ENCODE measurements at regions not wholly inside any gene's neighbourhood (a gene's known extent, or its start where the extent isn't known, plus 50 kb on each side); places are given as distances from the start of the nearest gene placed in this dataset.

- DNase-seq (ENCODE audit: low spot score in 2 of 2), result no peak
- H3K4me1 ChIP-seq, result peaks cover 7% of the 10 kb centered on the region
- in situ Hi-C loops (cut with MboI; ENCODE audit: low sequenced_read_pairs), result no loop called here
- H3K9me3 ChIP-seq, result no peaks in the 10 kb centered on the region
- H3K27me3 ChIP-seq (ENCODE audit: low read depth), result no peaks in the 10 kb centered on the region
- H3K4me3 ChIP-seq, result no peak overlapping the region
- H3K36me3 ChIP-seq (replicated peaks), result no peaks in the 10 kb centered on the region
Measured at GRCh38 chr18:54736981-54737380, 91.3 kb upstream of the RAB27B start.

- Histone ChIP-seq H3K27me3 (ENCODE audit: low read depth) (no peaks in the 10 kb centered on the region), H3K4me3 (no peak overlapping the region), H3K36me3 (replicated peaks) (no peaks in the 10 kb centered on the region), H3K4me1 (peaks cover 12% of the 10 kb centered on the region), H3K9me3 (no peaks in the 10 kb centered on the region)
- no peak for DNase-seq (ENCODE audit: low spot score in 2 of 2)
- in situ Hi-C loops (cut with MboI; ENCODE audit: low sequenced_read_pairs), result no loop called here
Measured at GRCh38 chr18:54737986-54738385, 90.3 kb upstream of the RAB27B start.

DNA sequence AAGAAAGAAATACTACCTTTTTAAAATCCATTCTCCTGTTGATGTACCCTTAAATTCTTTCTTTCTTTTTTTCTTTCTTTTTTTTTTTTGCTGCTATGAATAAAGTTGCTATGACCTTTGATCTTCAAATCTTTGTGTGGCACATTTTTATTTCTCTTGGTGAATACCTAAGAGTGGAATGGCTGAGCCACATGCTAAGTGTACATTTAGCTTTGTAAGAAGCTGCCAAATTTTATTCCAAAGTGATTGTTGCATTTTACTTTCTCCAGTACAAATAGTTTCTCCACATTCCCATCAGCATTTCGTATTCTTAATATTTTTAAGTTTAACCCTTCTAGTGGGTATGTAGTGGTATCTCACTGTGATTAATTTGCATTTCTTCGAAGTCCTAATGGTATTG, 88.8 kb upstream of the RAB27B start:
- H3K27me3 ChIP-seq (ENCODE audit: low read depth), result no peaks in the 10 kb centered on the region
- no peak for DNase-seq (ENCODE audit: low spot score in 2 of 2)
- no peaks in the 10 kb centered on the region for H3K36me3 ChIP-seq (replicated peaks)
- no peak overlapping the region for H3K4me3 ChIP-seq
- in situ Hi-C loops (cut with MboI; ENCODE audit: low sequenced_read_pairs), result no loop called here
- H3K4me1 ChIP-seq, result peaks cover 12% of the 10 kb centered on the region
- no peaks in the 10 kb centered on the region for H3K9me3 ChIP-seq

DNA sequence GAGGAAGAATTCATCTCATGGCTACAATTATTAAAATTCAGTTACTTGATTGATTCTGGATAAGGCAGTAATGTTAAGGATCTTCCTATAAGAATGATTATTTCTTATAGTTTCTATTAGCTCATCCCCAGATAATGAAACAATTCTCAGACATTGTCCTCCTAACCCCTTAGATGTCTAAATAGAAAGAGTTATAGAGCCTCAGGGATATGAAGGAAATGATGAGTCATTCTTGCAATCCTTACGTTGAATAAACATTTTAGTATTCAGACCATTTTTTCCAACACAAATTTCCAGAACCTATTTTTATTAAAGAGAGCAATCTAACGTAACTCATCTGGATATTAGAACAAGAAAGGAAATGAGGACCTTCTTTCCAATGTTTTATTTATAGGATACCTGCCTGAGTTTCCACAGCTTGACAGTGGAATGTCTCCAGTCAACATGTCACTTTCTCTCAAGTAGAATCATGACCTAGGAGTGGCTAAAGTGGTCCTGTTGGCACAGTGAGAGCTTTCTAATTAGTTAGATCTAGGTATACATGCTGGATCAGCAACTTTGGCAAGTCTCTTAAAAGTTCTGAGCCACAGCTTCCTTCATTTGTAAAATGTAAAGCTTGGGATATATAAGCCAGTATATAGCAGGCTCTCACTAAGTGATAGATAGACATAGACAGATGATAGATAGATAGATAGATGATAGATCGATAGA, 88.0 kb upstream of the RAB27B start:
- Histone ChIP-seq H3K36me3 (replicated peaks) (no peaks in the 10 kb centered on the region), H3K27me3 (ENCODE audit: low read depth) (no peaks in the 10 kb centered on the region), H3K9me3 (no peaks in the 10 kb centered on the region), H3K4me3 (no peak overlapping the region), H3K4me1 (peaks cover 12% of the 10 kb centered on the region)
- DNase-seq (ENCODE audit: low spot score in 2 of 2), result no peak
- in situ Hi-C loops (cut with MboI; ENCODE audit: low sequenced_read_pairs), result no loop called here

GRCh38 chr18:54742120-54742519, 86.2 kb upstream of the RAB27B start:
- peaks cover 12% of the 10 kb centered on the region for H3K4me1 ChIP-seq
- H3K36me3 ChIP-seq (replicated peaks), result no peaks in the 10 kb centered on the region
- DNase-seq (ENCODE audit: low spot score in 2 of 2), result no peak
- H3K9me3 ChIP-seq, result no peaks in the 10 kb centered on the region
- H3K27me3 ChIP-seq (ENCODE audit: low read depth), result no peaks in the 10 kb centered on the region
- in situ Hi-C loops (cut with MboI; ENCODE audit: low sequenced_read_pairs), result no loop called here
- no peak overlapping the region for H3K4me3 ChIP-seq

DNA sequence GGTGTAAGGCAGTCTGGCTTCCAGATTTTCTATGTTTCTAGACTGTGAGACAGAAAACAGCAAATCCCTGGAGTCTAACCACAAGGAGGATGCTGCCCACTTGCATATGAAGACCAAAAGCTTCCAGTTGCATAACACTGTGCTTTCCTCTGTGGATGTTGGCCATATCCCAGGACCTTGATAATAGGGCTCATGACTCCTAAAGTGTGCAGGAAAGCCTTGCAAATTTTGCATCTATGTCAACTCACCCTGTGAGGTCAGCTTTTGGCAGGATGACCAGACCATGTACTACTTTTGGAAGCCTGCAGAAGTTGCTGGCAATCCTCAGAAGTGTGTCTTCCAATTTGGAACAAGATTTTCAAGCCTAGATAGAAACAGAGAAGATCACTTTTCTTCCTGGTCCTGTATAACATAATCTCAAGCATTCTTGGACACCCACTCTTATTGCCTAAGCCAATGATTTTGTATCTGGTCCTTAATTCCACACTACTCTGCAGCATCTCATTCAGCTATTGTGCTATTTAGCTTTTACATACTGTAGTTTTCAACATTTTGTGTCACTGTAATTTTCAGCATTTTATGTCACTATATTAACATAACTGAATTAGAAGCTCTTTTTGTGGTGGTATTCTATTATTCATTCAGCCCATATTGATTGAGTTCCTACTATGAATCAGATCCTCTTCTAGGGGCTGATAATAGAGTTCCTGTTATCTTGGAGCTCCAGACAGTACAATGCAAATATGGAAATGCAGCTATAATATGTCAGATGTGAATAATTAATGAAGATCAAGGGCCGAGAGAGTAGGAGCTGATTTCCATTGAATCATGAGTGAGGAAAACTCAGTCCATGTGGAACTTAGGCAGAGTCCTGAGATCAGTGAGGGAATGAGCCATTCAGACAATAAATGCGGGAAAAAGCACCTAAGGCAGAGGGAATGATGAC, 85.3 kb upstream of the RAB27B start:
- DNase-seq (ENCODE audit: low spot score in 2 of 2), result peak in 1 of 2 experiments; percentile 9
- H3K9me3 ChIP-seq, result no peaks in the 10 kb centered on the region
- no peaks in the 10 kb centered on the region for H3K27me3 ChIP-seq (ENCODE audit: low read depth)
- H3K4me1 ChIP-seq, result peaks cover 12% of the 10 kb centered on the region
- no peak overlapping the region for H3K4me3 ChIP-seq
- no peaks in the 10 kb centered on the region for H3K36me3 ChIP-seq (replicated peaks)
- in situ Hi-C loops (cut with MboI; ENCODE audit: low sequenced_read_pairs), result no loop called here

GRCh38 chr18:54743605-54743995, 84.7 kb upstream of the RAB27B start:
- in situ Hi-C loops (cut with MboI; ENCODE audit: low sequenced_read_pairs), result no loop called here

GRCh38 chr18:54749291-54749690, 79.0 kb upstream of the RAB27B start:
- no peaks in the 10 kb centered on the region for H3K9me3 ChIP-seq
- no peaks in the 10 kb centered on the region for H3K36me3 ChIP-seq (replicated peaks)
- H3K27me3 ChIP-seq (ENCODE audit: low read depth), result no peaks in the 10 kb centered on the region
- no peak for DNase-seq (ENCODE audit: low spot score in 2 of 2)
- no peak overlapping the region for H3K4me3 ChIP-seq
- in situ Hi-C loops (cut with MboI; ENCODE audit: low sequenced_read_pairs), result no loop called here
- H3K4me1 ChIP-seq, result no peaks in the 10 kb centered on the region

More at GRCh38 chr18:54743605-54743995, 84.7 kb upstream of the RAB27B start:
- DNase-seq (ENCODE audit: low spot score in 2 of 2), result no peak
- no peaks in the 10 kb centered on the region for H3K27me3 ChIP-seq (ENCODE audit: low read depth)
- no peak overlapping the region for H3K4me3 ChIP-seq
- no peaks in the 10 kb centered on the region for H3K36me3 ChIP-seq (replicated peaks)
- H3K4me1 ChIP-seq, result peaks cover 12% of the 10 kb centered on the region
- no peaks in the 10 kb centered on the region for H3K9me3 ChIP-seq

- in situ Hi-C loops (cut with MboI; ENCODE audit: low sequenced_read_pairs), result no loop called here
- Histone ChIP-seq H3K27me3 (ENCODE audit: low read depth) (no peaks in the 10 kb centered on the region), H3K4me3 (no peak overlapping the region), H3K36me3 (replicated peaks) (no peaks in the 10 kb centered on the region), H3K9me3 (no peaks in the 10 kb centered on the region), H3K4me1 (no peaks in the 10 kb centered on the region)
- DNase-seq (ENCODE audit: low spot score in 2 of 2), result no peak
Measured at GRCh38 chr18:54750350-54750749, 77.9 kb upstream of the RAB27B start.

DNA sequence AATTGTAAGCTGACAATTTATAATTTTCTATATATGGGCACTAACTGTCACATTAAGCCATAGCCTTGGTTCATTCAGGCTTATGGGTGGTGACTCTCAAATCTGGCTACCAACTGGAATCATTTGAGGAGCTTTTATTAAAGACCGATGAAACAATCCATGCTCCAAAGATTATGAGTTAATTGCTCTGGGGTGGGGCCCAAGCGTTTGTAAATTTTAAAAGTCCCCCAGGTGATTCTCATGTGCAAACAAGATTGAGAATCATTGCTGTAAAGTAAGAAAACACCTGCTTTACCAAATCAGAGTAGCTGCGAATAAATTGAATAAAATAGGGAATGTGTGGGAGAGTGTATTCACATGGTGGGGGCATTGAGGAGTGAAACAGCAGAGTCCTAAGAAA, 76.1 kb upstream of the RAB27B start:
- in situ Hi-C loops (cut with MboI; ENCODE audit: low sequenced_read_pairs), result no loop called here
- Histone ChIP-seq H3K9me3 (no peaks in the 10 kb centered on the region), H3K27me3 (ENCODE audit: low read depth) (no peaks in the 10 kb centered on the region), H3K4me1 (no peaks in the 10 kb centered on the region), H3K36me3 (replicated peaks) (no peaks in the 10 kb centered on the region), H3K4me3 (no peak overlapping the region)
- no peak for DNase-seq (ENCODE audit: low spot score in 2 of 2)

DNA sequence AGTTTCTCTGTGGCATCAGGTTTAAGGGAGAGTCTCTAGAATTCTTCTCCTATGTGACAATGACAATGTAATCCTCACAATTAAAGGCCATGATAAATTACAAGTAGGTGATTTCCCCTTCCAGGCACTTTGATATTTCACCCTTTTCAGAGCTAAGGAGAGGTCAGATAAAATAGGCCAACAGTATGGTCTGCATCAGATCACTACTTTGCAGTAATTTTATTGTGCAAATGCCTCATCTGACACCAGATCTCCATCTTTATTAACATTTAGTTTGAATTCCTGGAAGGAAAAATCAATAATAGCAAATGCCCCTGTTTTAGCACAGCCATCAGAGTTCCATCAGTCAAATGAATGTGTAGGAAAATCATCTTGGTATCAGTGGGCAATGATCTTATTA, 72.8 kb upstream of the RAB27B start:
- H3K9me3 ChIP-seq, result no peaks in the 10 kb centered on the region
- in situ Hi-C loops (cut with MboI; ENCODE audit: low sequenced_read_pairs), result no loop called here
- no peaks in the 10 kb centered on the region for H3K27me3 ChIP-seq (ENCODE audit: low read depth)
- no peak for DNase-seq (ENCODE audit: low spot score in 2 of 2)
- H3K4me1 ChIP-seq, result no peaks in the 10 kb centered on the region
- no peak overlapping the region for H3K4me3 ChIP-seq
- H3K36me3 ChIP-seq (replicated peaks), result no peaks in the 10 kb centered on the region

DNA sequence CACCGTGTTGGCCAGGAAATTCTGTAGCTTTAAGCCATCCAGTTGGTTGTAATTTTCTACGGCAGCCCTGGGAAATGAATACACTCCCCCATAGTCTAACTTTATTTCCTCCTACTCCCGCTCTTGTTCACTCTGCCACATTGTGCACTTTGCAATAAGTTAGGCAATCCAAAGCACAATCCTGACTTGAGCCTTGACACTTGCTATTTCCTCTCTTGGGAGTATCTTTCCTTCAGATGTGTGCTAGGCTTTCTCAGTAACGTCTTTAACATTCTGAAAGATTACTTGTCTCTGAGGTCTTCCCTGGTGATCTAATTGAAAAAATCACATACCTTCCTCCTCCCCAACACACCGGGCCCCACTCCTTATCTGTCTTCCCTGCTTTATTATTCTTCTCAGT, 65.9 kb upstream of the RAB27B start:
- DNase-seq (ENCODE audit: low spot score in 2 of 2), result no peak
- H3K36me3 ChIP-seq (replicated peaks), result no peaks in the 10 kb centered on the region
- no peaks in the 10 kb centered on the region for H3K27me3 ChIP-seq (ENCODE audit: low read depth)
- H3K4me1 ChIP-seq, result no peaks in the 10 kb centered on the region
- H3K4me3 ChIP-seq, result no peak overlapping the region
- H3K9me3 ChIP-seq, result no peaks in the 10 kb centered on the region
- in situ Hi-C loops (cut with MboI; ENCODE audit: low sequenced_read_pairs), result no loop called here

- no peaks in the 10 kb centered on the region for H3K4me1 ChIP-seq
- no peaks in the 10 kb centered on the region for H3K36me3 ChIP-seq (replicated peaks)
- H3K4me3 ChIP-seq, result no peak overlapping the region
- no peaks in the 10 kb centered on the region for H3K9me3 ChIP-seq
- DNase-seq (ENCODE audit: low spot score in 2 of 2), result peak in 1 of 2 experiments; percentile 11
- no peaks in the 10 kb centered on the region for H3K27me3 ChIP-seq (ENCODE audit: low read depth)
- in situ Hi-C loops (cut with MboI; ENCODE audit: low sequenced_read_pairs), result no loop called here
Measured at GRCh38 chr18:54764786-54765185, 63.5 kb upstream of the RAB27B start.

DNA sequence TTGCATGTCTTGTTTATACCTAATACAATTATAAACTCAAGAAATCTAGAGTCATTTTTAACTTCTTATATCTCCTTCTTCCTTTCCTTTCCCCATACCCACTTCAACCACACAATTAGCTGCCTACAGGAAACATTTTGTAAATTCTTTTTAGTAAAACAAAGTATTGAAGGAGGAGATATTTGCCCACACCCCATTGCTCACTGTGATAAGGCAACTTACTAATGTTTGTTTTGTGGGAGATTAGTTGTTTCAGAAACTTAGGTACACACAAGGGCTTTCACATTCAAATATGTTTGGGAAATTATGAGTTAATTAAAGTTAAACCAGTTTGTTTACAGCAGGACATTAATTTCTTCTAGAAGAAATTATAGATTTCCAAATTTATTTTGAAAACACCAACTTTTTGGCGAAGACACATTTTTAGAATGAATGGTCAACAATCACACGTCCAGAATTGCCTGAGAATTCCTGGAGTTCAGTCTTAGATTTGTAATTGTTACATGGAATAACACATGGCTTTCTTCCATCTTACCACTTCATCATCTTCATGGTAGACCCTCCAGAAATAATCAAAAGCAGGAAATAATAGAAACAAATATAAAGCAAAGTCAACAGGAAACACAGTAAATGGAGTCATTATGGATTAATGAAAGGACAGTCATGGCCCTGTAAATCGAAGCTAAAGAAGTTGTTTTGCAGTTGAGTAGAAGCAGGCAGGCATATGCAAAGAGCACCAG, 62.5 kb upstream of the RAB27B start:
- Histone ChIP-seq H3K4me3 (no peak overlapping the region), H3K4me1 (no peaks in the 10 kb centered on the region)
- in situ Hi-C loops (cut with MboI; ENCODE audit: low sequenced_read_pairs), result no loop called here

More for the DNA sequence above, 62.5 kb upstream of the RAB27B start:
- Histone ChIP-seq H3K27me3 (ENCODE audit: low read depth) (no peaks in the 10 kb centered on the region), H3K9me3 (no peaks in the 10 kb centered on the region), H3K36me3 (replicated peaks) (no peaks in the 10 kb centered on the region)
- no peak for DNase-seq (ENCODE audit: low spot score in 2 of 2)
